IMR-90 (cell line): ENCODE measurements at regions not wholly inside any gene's neighbourhood (a gene's known extent, or its start where the extent isn't known, plus 50 kb on each side); places are given as distances from the start of the nearest gene placed in this dataset.

Source experiments
- BHLHE40 ChIP-seq: fragments of 150-350 bp; IDR thresholded peaks from 2 replicates; pipeline ENCODE4 v1.6.1; 2016; ENCODE audit warnings: mild to moderate bottlenecking, low read depth, low read length
- CEBPB ChIP-seq: IDR thresholded peaks from 2 replicates; pipeline ENCODE4 v1.6.1; 2012; ENCODE audit warnings: low read depth, low read length, improper control_type of control experiment
- CTCF ChIP-seq: conservative IDR thresholded peaks from 2 replicates; pipeline ENCODE4 v1.5.1; 2012; ENCODE audit warnings: mild to moderate bottlenecking, low read depth, low read length, improper control_type of control experiment
- MAZ ChIP-seq: IDR thresholded peaks from 2 replicates; pipeline ENCODE4 v1.6.1; 2012; ENCODE audit warnings: low read depth, mild to moderate bottlenecking, low read length, improper control_type of control experiment, moderate library complexity, borderline replicate concordance
- POLR2A ChIP-seq: IDR thresholded peaks from 2 replicates; pipeline ENCODE4 v1.6.1; 2012; ENCODE audit warnings: mild to moderate bottlenecking, low read depth, low read length
- RFX5 ChIP-seq: IDR thresholded peaks from 2 replicates; pipeline ENCODE4 v1.8.0; 2012; ENCODE audit warnings: low read depth, mild to moderate bottlenecking, low read length, moderate library complexity
- SMC3 ChIP-seq: fragments of 150-350 bp; IDR thresholded peaks from 2 replicates; pipeline ENCODE4 v1.6.1; 2016; ENCODE audit warnings: low read depth, mild to moderate bottlenecking, antibody characterized with exemption, low read length, moderate library complexity
- USF2 ChIP-seq: fragments of 150-350 bp; IDR thresholded peaks from 2 replicates; pipeline ENCODE4 v1.6.1; 2017; ENCODE audit warnings: mild to moderate bottlenecking, antibody characterized with exemption, low read length, low read depth

GRCh38 chr17:79258041-79258440 is 183.4 kb downstream of the ENGASE start:
- TF ChIP-seq CEBPB (no peak), CTCF (no peak), SMC3 (no peak), RFX5 (no peak), POLR2A (no peak), USF2 (no peak), BHLHE40 (no peak), MAZ (no peak)
